PC-9 (cell line): ENCODE measurements at regions not wholly inside any gene's neighbourhood (a gene's known extent, or its start where the extent isn't known, plus 50 kb on each side); places are given as distances from the start of the nearest gene placed in this dataset.

Source experiments
- CTCF ChIP-seq: fragments of 200-600 bp; sonication (generic); conservative IDR thresholded peaks from 2 replicates; pipeline ENCODE4 v1.6.1; 2017; ENCODE audit warnings: mixed run types, antibody characterized with exemption, mild to moderate bottlenecking, moderate library complexity
- EZH2 ChIP-seq: fragments of 200-600 bp; sonication (generic); IDR thresholded peaks from 2 replicates; pipeline ENCODE4 v1.8.0; 2017; ENCODE audit warnings: antibody characterized with exemption, low read depth

GRCh38 chr2:8475349-8476031 lies 206.4 kb upstream of the ID2 start:
- TF ChIP-seq EZH2 (no peak), CTCF (no peak)
